ENCODE measurements at regions not wholly inside any gene's neighbourhood (a gene's known extent, or its start where the extent isn't known, plus 50 kb on each side); places are given as distances from the start of the nearest gene placed in this dataset.

- H3K4me1 ChIP-seq, result no peaks in the 10 kb centered on the region
- no peak overlapping the region for H3K4me3 ChIP-seq
- 77 to 80% (median 79%) methylated on average over 1 of the region's 1 CpG for WGBS, 3 donors
- no peak overlapping the region for H3K27ac ChIP-seq
- DNase-seq (no peak), ATAC-seq (no peak)
- no peaks in the 10 kb centered on the region for H3K36me3 ChIP-seq (ENCODE audit: insufficient read depth in 1 of 2, low read depth in 1 of 2)
- no peak for TF ChIP-seq CTCF (IDR thresholded peaks at IDR 0.05)
- H3K9me3 ChIP-seq, result no peaks in the 10 kb centered on the region
- no peaks in the 10 kb centered on the region for H3K27me3 ChIP-seq (ENCODE audit: insufficient read depth in 3 of 3, low read length in 2 of 3)
- intact Hi-C loops (cut with DNase I), result no loop called here
Measured at GRCh38 chr3:144655423-144655822, 683.8 kb downstream of the DIPK2A start.

GRCh38 chr3:144660186-144660585 is 688.6 kb downstream of the DIPK2A start:
- intact Hi-C loops (cut with DNase I), result no loop called here
- Histone ChIP-seq H3K9me3 (no peaks in the 10 kb centered on the region), H3K27me3 (ENCODE audit: insufficient read depth in 3 of 3, low read length in 2 of 3) (no peaks in the 10 kb centered on the region), H3K27ac (no peak overlapping the region), H3K36me3 (ENCODE audit: insufficient read depth in 1 of 2, low read depth in 1 of 2) (no peaks in the 10 kb centered on the region), H3K4me3 (no peak overlapping the region), H3K4me1 (no peaks in the 10 kb centered on the region)
- no peak for DNase-seq
- WGBS, 3 donors, result 81 to 86% (median 83%) methylated on average over 1 of the region's 1 CpG
- no peak for TF ChIP-seq CTCF (IDR thresholded peaks at IDR 0.05)
- ATAC-seq, result no peak

- ATAC-seq (no peak), DNase-seq (no peak)
- intact Hi-C loops (cut with DNase I), result no loop called here
- WGBS, 3 donors, result 66 to 74% (median 71%) methylated on average over 3 of the region's 3 CpGs
- Histone ChIP-seq H3K27me3 (ENCODE audit: insufficient read depth in 3 of 3, low read length in 2 of 3) (no peaks in the 10 kb centered on the region), H3K27ac (no peak overlapping the region), H3K36me3 (ENCODE audit: insufficient read depth in 1 of 2, low read depth in 1 of 2) (no peaks in the 10 kb centered on the region), H3K4me3 (no peak overlapping the region), H3K9me3 (no peaks in the 10 kb centered on the region), H3K4me1 (no peaks in the 10 kb centered on the region)
- TF ChIP-seq CTCF (IDR thresholded peaks at IDR 0.05), result no peak
Measured at GRCh38 chr3:144662729-144663128, 691.1 kb downstream of the DIPK2A start.

- H3K4me1 ChIP-seq, result no peaks in the 10 kb centered on the region
- H3K9me3 ChIP-seq, result no peaks in the 10 kb centered on the region
- ATAC-seq (no peak), DNase-seq (no peak)
- no peaks in the 10 kb centered on the region for H3K36me3 ChIP-seq (ENCODE audit: insufficient read depth in 1 of 2, low read depth in 1 of 2)
- H3K27me3 ChIP-seq (ENCODE audit: insufficient read depth in 3 of 3, low read length in 2 of 3), result no peaks in the 10 kb centered on the region
- TF ChIP-seq CTCF (IDR thresholded peaks at IDR 0.05), result no peak
- intact Hi-C loops (cut with DNase I), result no loop called here
- H3K4me3 ChIP-seq, result no peak overlapping the region
- no peak overlapping the region for H3K27ac ChIP-seq
- 48 to 64% (median 50%) methylated on average over 6 of the region's 6 CpGs for WGBS, 3 donors
Measured at GRCh38 chr3:144663456-144664436, 692.1 kb downstream of the DIPK2A start.
